HFF-Myc (cell line): ENCODE measurements at regions not wholly inside any gene's neighbourhood (a gene's known extent, or its start where the extent isn't known, plus 50 kb on each side); places are given as distances from the start of the nearest gene placed in this dataset.

Experiments
- DNase-seq: peaks from one replicate; pipeline ENCODE4 v3.0.0-alpha.2; 2011; ENCODE audit warnings: low read depth; ENCODE audit errors: extremely low read depth
- H3K4me3 ChIP-seq: replicated peaks from 2 replicates; pipeline ENCODE4 v1.5.1; 2011; ENCODE audit warnings: low read depth, mild to moderate bottlenecking, control low read depth, low read length
- TF ChIP-seq, protein P1 (sequence below): IDR thresholded peaks from 2 replicates; pipeline ENCODE4 v1.5.1; 2012; ENCODE audit warnings: mild to moderate bottlenecking, low read depth, low read length, control low read depth; ENCODE audit errors: missing control alignments

DNA sequence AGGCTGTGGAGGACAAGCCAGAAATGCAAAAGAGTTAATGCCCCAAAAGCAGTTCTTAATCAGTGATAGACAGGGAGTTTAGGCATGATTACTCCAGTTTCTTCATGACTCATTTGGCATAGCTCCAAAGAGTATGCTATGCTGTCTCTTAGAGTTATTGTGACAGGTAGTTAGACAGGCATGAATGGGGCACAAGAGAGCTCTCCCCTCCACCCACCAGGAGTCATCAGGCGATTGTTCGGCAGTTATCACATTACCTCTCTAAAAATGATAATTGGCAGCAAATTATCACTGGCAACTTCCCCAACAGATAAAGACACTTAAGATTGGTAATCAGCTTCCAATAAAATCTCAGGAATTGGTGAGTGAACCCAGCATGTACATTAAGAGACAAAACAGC is 320.1 kb downstream of the DAD1 start:
- TF ChIP-seq, protein P1, sequence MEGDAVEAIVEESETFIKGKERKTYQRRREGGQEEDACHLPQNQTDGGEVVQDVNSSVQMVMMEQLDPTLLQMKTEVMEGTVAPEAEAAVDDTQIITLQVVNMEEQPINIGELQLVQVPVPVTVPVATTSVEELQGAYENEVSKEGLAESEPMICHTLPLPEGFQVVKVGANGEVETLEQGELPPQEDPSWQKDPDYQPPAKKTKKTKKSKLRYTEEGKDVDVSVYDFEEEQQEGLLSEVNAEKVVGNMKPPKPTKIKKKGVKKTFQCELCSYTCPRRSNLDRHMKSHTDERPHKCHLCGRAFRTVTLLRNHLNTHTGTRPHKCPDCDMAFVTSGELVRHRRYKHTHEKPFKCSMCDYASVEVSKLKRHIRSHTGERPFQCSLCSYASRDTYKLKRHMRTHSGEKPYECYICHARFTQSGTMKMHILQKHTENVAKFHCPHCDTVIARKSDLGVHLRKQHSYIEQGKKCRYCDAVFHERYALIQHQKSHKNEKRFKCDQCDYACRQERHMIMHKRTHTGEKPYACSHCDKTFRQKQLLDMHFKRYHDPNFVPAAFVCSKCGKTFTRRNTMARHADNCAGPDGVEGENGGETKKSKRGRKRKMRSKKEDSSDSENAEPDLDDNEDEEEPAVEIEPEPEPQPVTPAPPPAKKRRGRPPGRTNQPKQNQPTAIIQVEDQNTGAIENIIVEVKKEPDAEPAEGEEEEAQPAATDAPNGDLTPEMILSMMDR: no peak
- H3K4me3 ChIP-seq: no peak overlapping the region
- DNase-seq: no peak

DNA sequence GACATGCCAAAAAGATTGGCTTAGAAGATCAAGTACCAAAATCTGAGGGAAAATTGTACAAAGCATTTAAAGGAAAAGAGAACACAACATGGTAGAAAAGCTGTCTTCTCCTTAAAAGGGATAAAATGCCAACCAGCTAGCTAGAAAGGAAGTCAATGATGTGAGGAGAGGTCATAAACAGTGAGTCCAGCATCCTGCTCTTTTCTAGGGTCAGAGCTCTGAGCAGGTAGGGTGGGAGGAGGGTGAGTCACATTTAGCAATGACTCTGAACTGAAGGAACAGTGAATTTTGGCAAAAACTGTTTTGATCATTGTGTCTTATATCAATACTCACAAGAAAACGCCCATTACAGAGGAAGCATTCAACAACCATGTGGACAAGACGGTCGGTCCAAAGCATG is 322.3 kb downstream of the DAD1 start:
- TF ChIP-seq, protein P1: no peak

DNA sequence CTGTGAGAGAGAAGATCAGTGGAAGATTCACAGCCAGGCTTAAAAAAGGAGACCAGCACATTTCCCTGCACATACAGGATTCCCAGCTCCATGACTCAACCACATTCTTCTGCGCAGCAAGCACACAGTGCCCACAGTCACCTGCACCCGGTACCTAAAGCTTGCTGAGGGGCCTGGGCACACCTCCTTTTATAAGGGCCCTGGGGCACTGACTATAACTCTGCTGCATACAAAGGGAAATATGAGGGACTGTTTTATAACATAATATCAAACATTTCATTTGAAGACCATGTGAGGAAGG is 322.9 kb downstream of the DAD1 start:
- TF ChIP-seq, protein P1: no peak
- DNase-seq: no peak
- no peak overlapping the region for H3K4me3 ChIP-seq

More for the DNA sequence above, 322.3 kb downstream of the DAD1 start:
- H3K4me3 ChIP-seq: no peak overlapping the region
- DNase-seq: no peak

DNA sequence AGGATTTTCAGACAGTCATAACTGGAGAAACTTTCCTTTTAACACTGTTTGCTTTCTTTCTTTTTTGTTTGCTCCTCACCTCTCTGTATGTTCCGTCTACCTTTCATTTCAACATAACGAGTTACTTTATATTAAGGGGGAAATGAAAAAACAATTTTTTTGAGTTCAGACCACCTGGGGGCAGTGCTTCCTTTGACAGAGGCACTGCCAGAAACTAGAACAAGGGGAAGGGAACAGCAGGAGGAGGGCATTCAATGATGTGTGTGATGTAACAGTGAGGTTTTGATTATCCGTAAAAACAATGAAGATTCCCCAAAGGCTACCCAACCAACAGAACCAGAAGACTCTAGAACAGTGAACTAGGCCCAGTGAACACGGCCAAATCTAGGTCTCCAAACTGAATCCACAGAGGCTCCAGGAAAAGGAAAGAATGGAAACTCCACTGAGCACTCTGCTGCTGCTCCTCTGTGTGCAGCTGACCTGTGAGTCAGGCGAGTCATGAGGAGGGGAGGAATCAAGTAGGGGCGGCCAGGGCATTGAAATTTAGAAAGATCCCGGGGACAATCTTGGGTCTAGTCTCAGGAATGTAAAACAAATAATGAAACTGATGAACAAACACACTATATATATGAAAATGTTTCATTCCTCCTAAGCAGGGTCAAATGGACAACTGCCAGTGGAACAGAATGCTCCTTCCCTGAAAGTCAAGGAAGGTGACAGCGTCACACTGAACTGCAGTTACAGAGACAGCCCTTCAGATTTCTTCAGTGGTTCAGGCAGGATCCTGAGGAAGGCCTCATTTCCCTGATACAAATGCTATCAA is 323.5 kb downstream of the DAD1 start:
- DNase-seq: no peak
- H3K4me3 ChIP-seq: no peak overlapping the region
- TF ChIP-seq, protein P1: no peak

DNA sequence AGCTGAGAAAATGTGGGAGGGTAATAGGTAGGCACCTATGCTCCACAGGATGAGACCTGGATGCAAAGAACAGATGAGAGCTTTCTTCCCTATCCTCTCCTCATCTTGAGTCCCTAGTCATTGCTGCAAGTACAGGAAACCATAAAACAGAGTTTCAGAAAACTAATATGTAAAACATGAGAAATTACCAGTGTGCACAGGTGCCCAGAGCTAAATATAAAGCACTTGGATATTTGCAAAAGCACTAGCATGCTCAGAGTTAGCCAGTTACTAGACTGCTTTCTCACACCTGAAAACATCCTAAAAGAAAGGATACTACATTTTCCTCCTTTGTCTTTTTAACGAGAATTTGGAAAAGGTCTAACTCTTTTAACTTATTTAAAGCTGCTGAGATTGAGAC is 324.3 kb downstream of the DAD1 start:
- no peak for DNase-seq
- TF ChIP-seq, protein P1: no peak
- H3K4me3 ChIP-seq: no peak overlapping the region

DNA sequence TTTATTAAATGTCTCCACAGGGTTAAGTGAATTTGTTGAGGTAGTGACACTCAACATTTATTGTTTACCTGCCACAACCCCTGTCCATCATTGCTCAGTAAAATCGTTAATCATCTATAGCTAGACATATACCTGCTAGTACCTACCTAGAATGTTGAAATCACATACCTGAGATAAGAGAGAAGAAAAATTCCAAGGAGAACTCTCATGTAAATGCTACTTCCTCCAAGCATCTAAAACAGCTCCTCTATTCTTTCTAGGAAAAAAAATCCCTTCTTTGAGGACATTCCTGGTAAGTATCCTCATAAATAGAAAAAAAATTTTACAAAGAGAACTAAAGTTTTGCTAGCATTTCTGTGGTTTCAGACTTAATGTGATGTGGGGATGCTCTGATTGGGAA is 325.1 kb downstream of the DAD1 start:
- H3K4me3 ChIP-seq: no peak overlapping the region
- no peak for DNase-seq
- TF ChIP-seq, protein P1: no peak

DNA sequence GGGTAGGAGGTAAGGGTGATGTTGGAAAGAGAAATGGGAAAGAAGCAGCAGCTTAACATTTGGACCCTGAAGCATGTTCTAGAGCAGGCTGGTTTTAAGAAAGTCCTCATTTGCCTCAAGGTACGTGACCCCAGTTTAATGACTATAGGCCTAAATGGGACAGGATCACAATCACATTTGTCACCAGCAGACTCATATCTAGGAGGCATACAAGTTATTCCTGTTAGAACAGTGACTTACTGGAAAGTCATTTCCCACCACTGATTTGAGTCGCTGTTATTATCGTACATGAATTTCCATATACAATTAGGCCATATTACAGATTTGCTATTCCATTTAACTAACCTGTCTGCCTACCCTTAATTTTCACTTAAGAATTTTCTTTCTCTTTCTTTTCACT is 326.1 kb downstream of the DAD1 start:
- DNase-seq: no peak
- H3K4me3 ChIP-seq: no peak overlapping the region
- TF ChIP-seq, protein P1: no peak
